HCT116 (cell line): ENCODE measurements at regions not wholly inside any gene's neighbourhood (a gene's known extent, or its start where the extent isn't known, plus 50 kb on each side); places are given as distances from the start of the nearest gene placed in this dataset.

Source experiments
- ATAC-seq: fragments of 200-7000 bp; cut with Tn5 transposase; 2 replicates; pipeline ENCODE4 v1.9.1; 2020; ENCODE audit warnings: mild to moderate bottlenecking, moderate library complexity
- BruUV-seq: library from RNA; stranded (reverse); fragments of 400-500 nt; replicated peaks from 2 replicates; lab custom pipeline; 2021; lab: Mats Ljungman, UMichigan
- CTCF ChIA-PET: fragments of 300-600 bp; sonication (Branson Sonifier 250); formaldehyde crosslinking; loops from one replicate; lab custom pipeline; 2021; ENCODE audit warnings: antibody characterized with exemption; lab: Charles Lee
- POLR2A ChIA-PET: fragments of 300-600, 350-600 bp; sonication (Branson Sonifier 250); formaldehyde crosslinking; loops from one replicate; lab custom pipeline; 2021; ENCODE audit warnings: antibody characterized with exemption; lab: Charles Lee
- RAD21 ChIA-PET, 2 experiments: fragments of 300-600 bp; sonication (Branson Sonifier 250); formaldehyde crosslinking; loops; one replicate each; lab custom pipeline; 2023; ENCODE audit warnings: low total read pairs in 2 of 2; ENCODE audit not compliant: uncharacterized antibody in 2 of 2, unreplicated experiment in 2 of 2, low non-redundant PET in 1 of 2; lab: Charles Lee
- DNase-seq: peaks from one replicate; pipeline ENCODE4 v3.0.0-alpha.2; 2010; ENCODE audit warnings: low read depth, low spot score
- H2AFZ ChIP-seq: fragments of 200-600 bp; shearing (Covaris generic), sonication (generic); 2 replicates; pipeline ENCODE4 v1.6.1; 2017; ENCODE audit warnings: low read depth, mixed run types, mixed read lengths, antibody characterized with exemption, low read length; ENCODE audit not compliant: poor library complexity, severe bottlenecking
- H3K27ac ChIP-seq: 2 replicates; pipeline ENCODE4 v1.5.1; 2012; ENCODE audit warnings: low read depth, low read length
- H3K27me3 ChIP-seq: fragments of 200-600 bp; sonication (generic); 2 replicates; pipeline ENCODE4 v1.6.1; 2016; ENCODE audit warnings: mixed run types, low read length, mixed read lengths; ENCODE audit not compliant: insufficient read depth
- H3K36me3 ChIP-seq, 2 experiments: fragments of 200-500 bp in 1 of 2; fragments of 200-600 bp in 1 of 2; sonication (Bioruptor generic) in 1 of 2; sonication (generic) in 1 of 2; 2 replicates each; pipeline versions ENCODE4 v1.5.1 to v1.6.1; 2014 to 2016; ENCODE audit warnings: low read length in 2 of 2, inconsistent platforms in 1 of 2, mixed read lengths in 1 of 2, mixed run types in 1 of 2; ENCODE audit not compliant: insufficient read depth in 2 of 2, control insufficient read depth in 1 of 2
- H3K4me1 ChIP-seq, 2 experiments: fragments of 200-600 bp in 1 of 2; sonication (generic) in 1 of 2; 2 replicates each; pipeline versions ENCODE4 v1.5.1 to v1.6.1; 2012 to 2017; ENCODE audit warnings: low read length in 2 of 2, inconsistent platforms in 1 of 2, mild to moderate bottlenecking in 1 of 2, mixed read lengths in 1 of 2, mixed run types in 1 of 2, moderate library complexity in 1 of 2; ENCODE audit not compliant: insufficient read depth in 2 of 2, control insufficient read depth in 1 of 2
- H3K4me2 ChIP-seq: fragments of 200-600 bp; sonication (generic); 2 replicates; pipeline ENCODE4 v1.6.1; 2017; ENCODE audit warnings: mixed run types, low read length, mixed read lengths
- H3K4me3 ChIP-seq, 2 experiments: fragments of 200-600 bp in 1 of 2; sonication (generic) in 1 of 2; replicated peaks in 1 of 2; 2 replicates each; pipeline ENCODE4 v1.5.1; 2011 to 2016; ENCODE audit warnings: low read length in 2 of 2, control low read depth in 1 of 2, low read depth in 1 of 2, mild to moderate bottlenecking in 1 of 2, mixed read lengths in 1 of 2, mixed run types in 1 of 2
- H3K79me2 ChIP-seq: fragments of 200-600 bp; sonication (generic); 2 replicates; pipeline ENCODE4 v1.6.1; 2017; ENCODE audit warnings: mild to moderate bottlenecking, mixed run types, low read length, moderate library complexity, mixed read lengths; ENCODE audit not compliant: insufficient read depth
- H3K9ac ChIP-seq: fragments of 200-600 bp; sonication (generic); 2 replicates; pipeline ENCODE4 v1.6.1; 2016; ENCODE audit warnings: low read length, mixed read lengths
- H3K9me2 ChIP-seq: fragments of 200-600 bp; sonication (generic), shearing (Covaris generic); 2 replicates; pipeline ENCODE4 v1.6.1; 2017; ENCODE audit warnings: mixed run types, mild to moderate bottlenecking, moderate library complexity; ENCODE audit not compliant: insufficient read depth
- H3K9me3 ChIP-seq, 2 experiments: fragments of 200-500 bp in 1 of 2; fragments of 200-600 bp in 1 of 2; sonication (Bioruptor generic) in 1 of 2; sonication (generic) in 1 of 2; 2 replicates each; pipeline ENCODE4 v1.6.1; 2014 to 2017; ENCODE audit warnings: low read length in 2 of 2, mixed read lengths in 2 of 2, inconsistent platforms in 1 of 2, low read depth in 1 of 2, mild to moderate bottlenecking in 1 of 2, mixed run types in 1 of 2, moderate library complexity in 1 of 2; ENCODE audit not compliant: control insufficient read depth in 1 of 2, insufficient read depth in 1 of 2
- H4K20me1 ChIP-seq: fragments of 200-600 bp; sonication (generic), shearing (Covaris generic); 2 replicates; pipeline ENCODE4 v1.6.1; 2017; ENCODE audit warnings: mixed run types, mild to moderate bottlenecking, moderate library complexity; ENCODE audit not compliant: insufficient read depth
- CBX3 ChIP-seq: IDR thresholded peaks from 2 replicates; pipeline ENCODE4 v1.6.1; 2012; ENCODE audit warnings: low read depth
- CEBPB ChIP-seq: IDR thresholded peaks from 2 replicates; pipeline ENCODE4 v1.6.1; 2012; ENCODE audit warnings: low read depth
- EGR1 ChIP-seq: IDR thresholded peaks from 2 replicates; pipeline ENCODE4 v1.6.1; 2012; ENCODE audit warnings: low read depth
- EZH2phosphoT487 ChIP-seq: fragments of 200-600 bp; IDR thresholded peaks from 2 replicates; pipeline ENCODE4 v1.6.1; 2018; ENCODE audit warnings: antibody characterized with exemption, borderline replicate concordance
- JUND ChIP-seq: IDR thresholded peaks from 2 replicates; pipeline ENCODE4 v1.6.1; 2012
- POLR2A ChIP-seq: IDR thresholded peaks from 2 replicates; pipeline ENCODE4 v1.7.0; 2011; ENCODE audit warnings: borderline replicate concordance; ENCODE audit not compliant: insufficient read depth, insufficient read length; ENCODE audit errors: extremely low read depth
- RAD21 ChIP-seq: IDR thresholded peaks from 2 replicates; pipeline ENCODE4 v1.6.1; 2012; ENCODE audit warnings: low read depth, mild to moderate bottlenecking
- SRF ChIP-seq: IDR thresholded peaks from 2 replicates; pipeline ENCODE4 v1.6.1; 2012; ENCODE audit warnings: low read depth
- ZFX ChIP-seq: fragments of 450-650 bp; IDR thresholded peaks from 2 replicates; pipeline ENCODE4 v1.6.1; 2017
- ZNF274 ChIP-seq: fragments of 200-500 bp; sonication (Bioruptor generic); IDR thresholded peaks from 2 replicates; pipeline ENCODE4 v1.6.1; 2014; ENCODE audit warnings: mild to moderate bottlenecking, low read depth, low read length, inconsistent platforms
- intact Hi-C: fragments of 100-400 bp; cut with micrococcal nuclease; formaldehyde crosslinking; loops from 2 replicates; pipeline ENCODE4 v1.10.0; 2022
- TF ChIP-seq, protein P1 (sequence below): IDR thresholded peaks from 2 replicates; pipeline ENCODE4 v1.6.1; 2011; ENCODE audit warnings: mild to moderate bottlenecking, low read length, moderate library complexity; ENCODE audit not compliant: insufficient replicate concordance; ENCODE audit errors: extremely low read depth
- TF ChIP-seq, protein P2 (sequence below): IDR thresholded peaks from 2 replicates; pipeline ENCODE4 v1.6.1; 2012
- TF ChIP-seq, protein P3 (sequence below): IDR thresholded peaks from 2 replicates; pipeline ENCODE4 v1.6.1; 2012

GRCh38 chr7:126163647-126164046 lies 1089.1 kb downstream of the GRM8 start:
- DNase-seq = no peak
- Histone ChIP-seq H3K9me2 (no peaks in the 10 kb centered on the region), H3K27ac (no peak overlapping the region), H4K20me1 (no peaks in the 10 kb centered on the region), H3K9me3 (no peaks in the 10 kb centered on the region), H3K27me3 (no peaks in the 10 kb centered on the region), H3K4me2 (no peak overlapping the region), H2AFZ (no peak overlapping the region), H3K79me2 (no peaks in the 10 kb centered on the region), H3K4me3 (no peak overlapping the region), H3K36me3 (no peaks in the 10 kb centered on the region), H3K9ac (no peak overlapping the region), H3K4me1 (no peaks in the 10 kb centered on the region)
- POLR2A ChIA-PET = no interaction called here
- TF ChIP-seq ZFX (no peak), SRF (no peak), EZH2phosphoT487 (no peak), RAD21 (no peak), CEBPB (no peak), JUND (no peak), CBX3 (no peak), EGR1 (no peak), POLR2A (no peak), ZNF274 (no peak)
- TF ChIP-seq, protein P1, sequence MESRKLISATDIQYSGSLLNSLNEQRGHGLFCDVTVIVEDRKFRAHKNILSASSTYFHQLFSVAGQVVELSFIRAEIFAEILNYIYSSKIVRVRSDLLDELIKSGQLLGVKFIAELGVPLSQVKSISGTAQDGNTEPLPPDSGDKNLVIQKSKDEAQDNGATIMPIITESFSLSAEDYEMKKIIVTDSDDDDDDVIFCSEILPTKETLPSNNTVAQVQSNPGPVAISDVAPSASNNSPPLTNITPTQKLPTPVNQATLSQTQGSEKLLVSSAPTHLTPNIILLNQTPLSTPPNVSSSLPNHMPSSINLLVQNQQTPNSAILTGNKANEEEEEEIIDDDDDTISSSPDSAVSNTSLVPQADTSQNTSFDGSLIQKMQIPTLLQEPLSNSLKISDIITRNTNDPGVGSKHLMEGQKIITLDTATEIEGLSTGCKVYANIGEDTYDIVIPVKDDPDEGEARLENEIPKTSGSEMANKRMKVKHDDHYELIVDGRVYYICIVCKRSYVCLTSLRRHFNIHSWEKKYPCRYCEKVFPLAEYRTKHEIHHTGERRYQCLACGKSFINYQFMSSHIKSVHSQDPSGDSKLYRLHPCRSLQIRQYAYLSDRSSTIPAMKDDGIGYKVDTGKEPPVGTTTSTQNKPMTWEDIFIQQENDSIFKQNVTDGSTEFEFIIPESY = no peak
- TF ChIP-seq, protein P2, sequence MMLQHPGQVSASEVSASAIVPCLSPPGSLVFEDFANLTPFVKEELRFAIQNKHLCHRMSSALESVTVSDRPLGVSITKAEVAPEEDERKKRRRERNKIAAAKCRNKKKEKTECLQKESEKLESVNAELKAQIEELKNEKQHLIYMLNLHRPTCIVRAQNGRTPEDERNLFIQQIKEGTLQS = no peak
- TF ChIP-seq, protein P3, sequence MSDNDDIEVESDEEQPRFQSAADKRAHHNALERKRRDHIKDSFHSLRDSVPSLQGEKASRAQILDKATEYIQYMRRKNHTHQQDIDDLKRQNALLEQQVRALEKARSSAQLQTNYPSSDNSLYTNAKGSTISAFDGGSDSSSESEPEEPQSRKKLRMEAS = no peak
- CTCF ChIA-PET = no interaction called here
- BruUV-seq = no TSS peak
- RAD21 ChIA-PET = no interaction called here
- no peak for ATAC-seq
- intact Hi-C loops = no loop called here
